Adrenal gland (tissue), 5 donors: ENCODE measurements at regions not wholly inside any gene's neighbourhood (a gene's known extent, or its start where the extent isn't known, plus 50 kb on each side); places are given as distances from the start of the nearest gene placed in this dataset.

Source experiments
- POLR2A ChIP-seq, 2 donors: fragments of 450-650 bp; IDR thresholded peaks; one replicate each; pipeline ENCODE4 v1.6.1; 2017; ENCODE audit warnings: antibody characterized with exemption in 2 of 2, mild to moderate bottlenecking in 2 of 2, moderate library complexity in 1 of 2
- TF ChIP-seq, protein P1 (sequence below), 6 experiments: fragments of 450-650 bp in 4 of 6; fragments of 200-600 bp in 2 of 6; sonication (generic) in 1 of 6; IDR thresholded peaks; 1 replicate in 5 of 6; 2 replicates in 1 of 6; pipeline versions ENCODE4 v1.5.1 to v1.8.0; 2016 to 2021; ENCODE audit warnings: antibody characterized with exemption in 6 of 6, mild to moderate bottlenecking in 2 of 6, moderate library complexity in 1 of 6
- donor health status: DM: no; HTN: no; CAD: no.

DNA sequence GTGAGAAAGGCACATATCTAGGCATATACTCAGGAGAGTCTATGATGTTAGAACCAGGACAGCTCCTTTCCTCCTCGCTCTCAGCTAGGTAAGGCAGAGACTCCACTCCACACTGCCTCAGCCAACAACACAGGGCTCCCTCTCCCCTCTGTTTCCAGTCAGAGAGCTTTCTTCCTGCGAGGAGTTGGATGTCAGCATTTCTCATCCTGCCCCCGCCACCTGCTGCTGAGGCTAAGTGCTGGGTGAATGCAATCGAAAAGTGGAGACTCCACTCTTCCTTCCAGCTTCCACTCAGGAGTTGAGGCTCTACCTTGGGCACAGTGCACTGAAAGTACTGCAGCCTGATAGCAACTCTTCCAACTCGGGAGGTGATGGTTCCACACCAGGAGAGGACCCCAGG is 177.2 kb upstream of the RAB6C start:
- TF ChIP-seq, protein P1, sequence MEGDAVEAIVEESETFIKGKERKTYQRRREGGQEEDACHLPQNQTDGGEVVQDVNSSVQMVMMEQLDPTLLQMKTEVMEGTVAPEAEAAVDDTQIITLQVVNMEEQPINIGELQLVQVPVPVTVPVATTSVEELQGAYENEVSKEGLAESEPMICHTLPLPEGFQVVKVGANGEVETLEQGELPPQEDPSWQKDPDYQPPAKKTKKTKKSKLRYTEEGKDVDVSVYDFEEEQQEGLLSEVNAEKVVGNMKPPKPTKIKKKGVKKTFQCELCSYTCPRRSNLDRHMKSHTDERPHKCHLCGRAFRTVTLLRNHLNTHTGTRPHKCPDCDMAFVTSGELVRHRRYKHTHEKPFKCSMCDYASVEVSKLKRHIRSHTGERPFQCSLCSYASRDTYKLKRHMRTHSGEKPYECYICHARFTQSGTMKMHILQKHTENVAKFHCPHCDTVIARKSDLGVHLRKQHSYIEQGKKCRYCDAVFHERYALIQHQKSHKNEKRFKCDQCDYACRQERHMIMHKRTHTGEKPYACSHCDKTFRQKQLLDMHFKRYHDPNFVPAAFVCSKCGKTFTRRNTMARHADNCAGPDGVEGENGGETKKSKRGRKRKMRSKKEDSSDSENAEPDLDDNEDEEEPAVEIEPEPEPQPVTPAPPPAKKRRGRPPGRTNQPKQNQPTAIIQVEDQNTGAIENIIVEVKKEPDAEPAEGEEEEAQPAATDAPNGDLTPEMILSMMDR (IDR thresholded peaks at IDR 0.05), result no peak
- TF ChIP-seq POLR2A (IDR thresholded peaks at IDR 0.05), result no peak
